Hematopoietic multipotent progenitor cell treated with erythropoietin and hydrocortisone succinate and interleukin-3 and kit ligand, for 15 days (in vitro differentiated cells): ENCODE measurements at regions not wholly inside any gene's neighbourhood (a gene's known extent, or its start where the extent isn't known, plus 50 kb on each side); places are given as distances from the start of the nearest gene placed in this dataset.
"Not testable (repeated sequence)": the region's sequence is repeated elsewhere in the genome, so short reads cannot be mapped to it uniquely, and the experiment has no call there.

Experiments
- DNase-seq: peaks from one replicate; pipeline ENCODE4 v3.0.0-alpha.2; 2015; ENCODE audit warnings: low spot score

DNA sequence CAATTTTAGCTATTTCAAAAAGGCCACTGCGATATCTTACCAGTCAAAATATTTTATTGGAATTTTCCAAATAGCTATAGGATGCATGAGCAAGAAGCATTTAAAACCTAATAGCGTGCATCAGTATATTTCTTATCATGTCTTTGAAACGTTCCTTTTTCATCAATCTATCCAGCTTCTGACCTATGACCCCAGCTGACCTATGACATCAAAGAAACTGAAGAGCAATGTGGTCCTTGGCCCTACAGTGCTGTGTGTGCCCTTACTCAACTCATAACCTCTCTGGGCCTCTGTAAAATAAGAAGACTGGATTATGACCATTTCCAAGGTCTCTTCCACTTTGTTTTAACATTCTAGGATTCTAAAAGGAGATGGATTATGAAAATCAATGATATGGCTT is 118.2 kb downstream of the ZNF22 start:
- DNase-seq = no peak

DNA sequence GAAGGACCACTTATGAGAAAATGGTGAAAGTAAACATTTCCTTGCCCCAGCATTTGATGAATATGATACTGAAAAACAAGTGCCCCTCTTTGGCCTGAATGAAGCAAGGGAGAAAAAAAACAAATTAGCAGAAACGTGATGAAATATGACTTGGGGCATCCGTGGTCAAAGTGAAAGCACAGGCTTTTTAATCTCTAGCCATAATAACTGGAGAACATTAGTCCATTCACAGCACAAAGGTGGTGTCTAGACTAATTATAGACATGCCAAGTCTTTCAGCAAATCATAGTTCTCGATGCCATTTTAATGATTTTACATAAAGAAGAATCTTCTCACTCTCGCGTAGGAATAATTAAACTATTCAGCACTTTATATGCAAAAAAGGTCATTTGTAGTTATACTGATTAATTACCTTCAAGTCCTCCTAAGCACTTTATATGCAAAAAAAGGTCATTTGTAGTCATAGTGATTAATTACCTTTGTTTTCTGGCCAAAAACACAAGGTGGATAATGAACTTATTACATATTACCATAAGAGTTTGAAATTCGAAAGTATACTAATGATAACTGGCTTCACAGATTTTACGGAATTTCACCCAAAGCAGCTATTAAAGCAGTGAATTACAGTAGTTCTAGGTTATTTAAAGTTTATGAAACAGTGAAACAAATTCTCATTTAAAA is 121.6 kb downstream of the ZNF22 start:
- DNase-seq = not testable (repeated sequence)

DNA sequence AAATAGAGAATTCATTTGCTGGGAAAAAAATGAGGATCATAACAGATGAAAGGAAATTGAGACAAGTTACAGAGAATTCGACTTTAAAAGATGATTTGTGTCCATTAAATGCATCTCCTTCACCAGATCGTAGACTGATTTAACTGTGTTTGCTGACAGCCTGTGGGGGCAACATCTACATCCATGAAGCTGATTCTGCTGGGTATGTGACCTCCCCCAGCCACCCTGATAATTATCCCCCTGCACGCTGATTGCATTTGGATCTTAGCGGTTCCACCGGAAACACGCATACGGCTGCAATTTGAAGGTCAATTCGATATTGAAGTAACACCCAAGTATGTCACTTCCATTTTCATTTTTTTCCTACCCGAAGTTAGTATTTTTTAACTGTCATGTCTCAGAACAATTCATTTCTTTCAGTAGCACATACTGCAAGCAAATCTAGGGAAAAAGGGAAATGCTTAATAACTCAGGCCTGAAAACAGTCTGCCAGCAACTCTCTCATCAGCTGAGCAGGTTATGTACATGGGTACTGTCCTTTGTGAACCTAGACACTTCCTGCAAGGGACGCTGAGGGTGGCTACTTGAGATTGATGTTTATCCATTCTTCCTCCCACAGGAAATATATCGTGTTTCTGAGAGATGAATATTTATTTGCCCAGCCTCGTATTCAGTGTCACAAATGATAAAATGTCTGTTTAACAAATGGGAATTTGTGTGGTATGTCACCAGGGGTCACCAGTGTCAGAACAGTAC is 134.9 kb downstream of the ZNF22 start:
- DNase-seq = no peak

DNA sequence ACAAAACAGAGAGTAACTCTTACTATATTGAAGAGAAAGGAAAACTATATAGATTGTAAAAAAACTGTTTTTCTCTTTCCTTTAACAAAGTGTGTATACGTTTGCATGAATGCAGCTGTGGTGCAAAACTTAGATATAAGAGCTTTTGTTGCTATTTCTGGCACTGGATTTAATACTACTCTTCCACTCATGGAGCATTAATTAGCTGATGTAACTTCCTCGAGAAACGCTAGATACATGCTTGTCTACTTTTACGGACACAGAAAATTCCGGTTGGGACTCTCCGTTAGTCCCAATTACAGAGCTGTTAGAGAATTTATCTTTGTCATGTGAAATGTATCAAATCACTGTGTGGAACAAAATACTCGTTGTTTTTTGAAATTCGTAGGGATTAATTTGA is 135.5 kb downstream of the ZNF22 start:
- DNase-seq = no peak

DNA sequence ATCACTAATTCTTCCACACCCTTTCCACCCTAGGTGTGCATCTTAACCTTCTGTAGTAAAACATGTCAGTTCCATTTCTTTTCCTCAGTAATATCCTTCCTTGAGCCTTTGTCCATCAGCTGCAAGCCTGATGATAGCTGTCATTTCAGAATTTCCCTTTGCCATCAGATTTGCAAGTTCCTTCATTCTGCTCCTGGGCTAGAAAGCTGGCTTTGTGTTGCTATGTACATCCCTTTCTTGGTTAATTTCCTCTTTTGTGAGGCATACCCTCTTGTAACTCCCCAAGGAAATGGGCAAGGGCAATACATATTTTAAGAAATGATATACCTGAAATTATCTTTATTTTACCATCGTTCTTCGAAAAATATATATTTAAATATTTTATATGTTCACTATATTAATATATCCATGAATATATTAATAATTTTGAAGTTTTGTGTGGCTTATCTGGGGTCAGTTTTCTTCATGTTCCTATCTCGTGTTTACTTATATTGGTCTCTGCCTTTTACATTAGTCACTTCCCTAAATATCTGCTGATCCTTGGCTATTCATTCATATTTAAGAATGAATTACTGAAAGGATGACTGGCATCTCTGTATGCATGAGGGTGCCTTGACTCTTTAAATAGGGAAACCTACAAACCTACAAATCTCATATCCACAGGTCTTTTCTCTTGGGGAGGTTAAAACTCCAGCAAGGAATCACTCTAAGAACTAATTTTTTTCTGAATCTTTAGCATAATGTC is 143.8 kb downstream of the ZNF22 start:
- no peak for DNase-seq

DNA sequence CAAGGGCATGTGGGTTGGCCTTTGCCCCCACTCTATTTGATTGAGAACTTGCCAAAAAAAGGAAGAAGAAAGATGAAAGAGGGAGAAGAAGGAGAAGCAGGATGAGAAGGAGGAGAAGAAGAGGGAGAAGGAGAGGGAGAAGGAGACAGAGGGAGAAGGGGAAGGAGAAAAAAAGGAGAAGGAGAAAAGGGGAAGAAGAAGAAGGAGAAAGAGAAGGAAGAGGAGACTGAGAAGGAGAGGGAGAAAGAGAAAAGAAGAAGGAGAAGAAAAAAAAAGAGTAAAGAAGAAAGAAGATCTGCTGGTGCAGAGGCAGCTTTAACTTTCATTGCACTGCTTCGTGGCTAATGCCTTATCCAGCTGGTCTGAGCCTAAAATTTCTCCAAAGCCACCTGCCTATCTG is 144.4 kb downstream of the ZNF22 start:
- DNase-seq = not testable (repeated sequence)

DNA sequence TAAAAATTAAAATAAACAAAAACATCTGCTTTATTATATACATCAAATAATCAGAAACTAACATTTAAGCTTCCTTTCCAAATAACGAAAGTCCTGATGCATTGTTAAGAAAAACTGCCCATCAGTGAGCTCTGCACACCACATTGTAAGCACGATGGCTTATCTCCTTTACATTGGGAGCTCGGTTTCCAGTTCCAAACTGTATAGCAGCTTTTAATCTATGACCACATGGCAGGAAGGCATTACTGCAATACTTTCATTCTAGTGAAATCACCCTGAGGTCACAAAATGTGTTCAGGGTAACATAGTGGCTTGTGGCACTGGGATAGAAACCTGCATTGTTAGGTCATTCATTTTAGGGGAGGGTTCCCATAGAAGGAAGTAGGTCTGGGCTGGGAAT is 146.3 kb downstream of the ZNF22 start:
- DNase-seq = no peak

DNA sequence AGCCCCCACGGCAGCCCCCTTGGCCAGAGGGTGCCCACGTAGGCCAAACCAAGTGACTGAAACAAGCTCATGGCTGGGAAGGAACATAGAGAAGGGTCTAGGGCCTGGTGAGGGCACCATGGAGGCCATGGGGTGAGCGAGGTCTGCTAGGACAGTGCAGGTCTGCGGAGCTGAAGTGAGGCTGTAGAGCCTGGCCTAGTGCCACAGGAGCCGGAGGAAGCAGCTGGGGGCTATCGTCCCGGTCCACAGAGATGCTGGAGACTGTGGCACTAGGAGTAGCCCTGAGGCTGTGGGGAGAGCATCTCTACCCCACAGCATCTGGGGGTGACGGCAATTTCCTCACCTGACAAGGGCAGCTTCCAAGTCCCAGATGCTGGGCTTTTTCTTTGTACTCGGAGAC is 150.3 kb downstream of the ZNF22 start:
- no peak for DNase-seq

DNA sequence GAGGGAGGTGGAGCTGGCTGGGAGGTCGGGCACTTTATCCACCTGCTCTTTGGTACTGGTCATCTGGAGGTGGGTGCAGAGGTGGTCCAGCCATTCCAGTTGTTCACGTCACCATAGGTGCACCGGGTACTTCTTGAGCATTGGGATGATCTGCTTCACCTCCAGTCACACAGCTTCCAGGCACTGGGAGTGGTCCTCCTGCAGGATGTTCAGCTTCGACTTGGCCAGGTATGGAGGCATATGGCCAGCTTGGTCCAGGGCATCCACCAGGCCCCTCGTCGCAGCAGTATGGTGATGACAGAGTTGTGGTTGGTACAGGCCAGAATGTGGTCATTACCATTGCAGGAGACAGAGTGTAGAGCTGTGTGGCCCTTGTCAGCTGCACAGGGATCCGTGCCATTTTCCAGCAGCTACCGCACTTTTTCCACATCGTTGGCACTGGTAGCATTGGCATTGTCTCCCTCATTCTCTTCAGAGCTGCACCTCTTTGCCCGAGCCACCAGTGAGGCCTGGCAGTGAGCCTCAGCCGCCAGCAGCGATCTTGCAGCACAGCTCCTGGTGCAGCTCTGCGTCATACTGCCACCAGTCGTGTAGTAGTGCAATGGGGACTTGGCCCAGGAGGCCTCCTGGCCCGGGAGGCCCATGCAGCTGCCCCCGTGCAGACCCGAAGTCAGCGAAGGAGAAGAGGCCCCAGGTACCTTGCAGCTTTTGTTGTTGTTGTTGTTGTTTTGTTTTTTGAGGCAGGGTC is 150.9 kb downstream of the ZNF22 start:
- DNase-seq = no peak

DNA sequence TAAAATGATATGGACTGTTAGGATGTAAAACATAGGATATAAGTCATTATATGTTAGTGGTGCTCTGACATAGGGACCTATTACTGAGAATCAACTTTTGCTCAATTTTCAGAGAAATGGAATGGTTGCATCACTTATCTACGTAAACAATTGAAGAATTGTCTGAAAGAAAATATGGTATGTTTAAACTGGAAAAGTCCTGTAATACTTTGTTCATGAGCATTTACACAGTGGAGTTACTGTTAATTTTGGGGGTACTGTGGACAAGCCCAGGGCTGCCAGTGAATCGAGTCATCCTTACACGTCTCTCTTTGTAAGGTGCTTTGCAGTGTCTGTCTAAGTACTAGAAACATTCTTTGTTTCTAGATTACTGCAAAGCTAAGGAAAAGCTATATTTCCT is 152.0 kb downstream of the ZNF22 start:
- no peak for DNase-seq

DNA sequence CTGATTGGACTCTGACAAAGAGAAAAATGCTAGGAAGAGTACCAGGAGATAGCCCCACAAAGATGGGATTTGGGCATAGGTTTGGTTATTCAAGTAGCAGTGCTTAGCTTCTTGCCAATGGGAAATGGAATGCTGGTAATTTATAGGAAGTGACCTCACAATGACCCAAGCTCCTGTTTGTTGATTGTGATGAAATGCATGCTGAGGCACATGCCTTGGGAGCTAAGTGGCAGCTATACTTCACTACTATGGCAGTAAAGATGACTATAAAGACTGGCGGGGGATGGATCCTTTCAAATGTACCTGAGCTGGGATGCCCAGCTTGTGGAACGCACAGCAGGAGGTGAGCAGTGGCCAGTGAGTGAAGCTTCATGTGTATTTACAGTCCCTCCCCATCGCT is 153.8 kb downstream of the ZNF22 start:
- DNase-seq = no peak

DNA sequence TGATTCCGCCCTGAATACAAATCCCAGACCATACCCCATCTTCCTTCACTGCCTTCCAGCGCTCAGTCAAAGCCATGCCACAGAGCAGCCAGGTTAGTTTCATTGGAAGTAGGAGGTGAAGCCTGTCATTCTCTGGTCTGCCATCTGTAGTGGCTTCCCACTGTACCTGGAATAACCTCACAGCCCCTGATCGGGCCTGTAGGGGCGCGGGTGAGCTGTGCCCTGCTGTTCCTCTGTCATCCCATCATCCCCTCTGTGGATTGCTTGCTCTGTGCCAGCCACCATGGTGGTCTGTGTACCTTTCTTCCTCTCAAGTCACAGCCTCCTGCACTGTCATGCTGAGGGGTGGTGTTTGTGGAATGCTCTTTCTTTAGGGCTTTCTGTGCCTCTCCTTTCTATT is 155.1 kb downstream of the ZNF22 start:
- no peak for DNase-seq

DNA sequence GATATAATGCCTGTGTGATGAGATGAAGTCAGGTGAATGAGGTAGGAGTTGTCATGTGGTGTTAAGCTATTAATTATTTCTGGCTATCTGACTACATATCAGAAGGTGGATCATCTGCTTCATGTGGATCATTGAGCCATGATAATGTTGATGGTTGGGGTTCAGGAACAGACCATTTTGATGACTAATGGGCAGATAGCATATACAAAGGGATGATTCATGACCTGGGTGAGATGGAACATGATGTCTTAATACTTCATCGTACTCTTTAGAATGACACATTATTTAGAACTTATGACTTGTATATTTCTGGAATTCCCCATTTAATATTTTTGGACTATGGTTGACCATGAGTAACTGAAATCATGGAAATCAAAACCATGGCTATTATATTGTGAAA is 155.1 kb downstream of the OR13A1 start:
- DNase-seq = no peak

DNA sequence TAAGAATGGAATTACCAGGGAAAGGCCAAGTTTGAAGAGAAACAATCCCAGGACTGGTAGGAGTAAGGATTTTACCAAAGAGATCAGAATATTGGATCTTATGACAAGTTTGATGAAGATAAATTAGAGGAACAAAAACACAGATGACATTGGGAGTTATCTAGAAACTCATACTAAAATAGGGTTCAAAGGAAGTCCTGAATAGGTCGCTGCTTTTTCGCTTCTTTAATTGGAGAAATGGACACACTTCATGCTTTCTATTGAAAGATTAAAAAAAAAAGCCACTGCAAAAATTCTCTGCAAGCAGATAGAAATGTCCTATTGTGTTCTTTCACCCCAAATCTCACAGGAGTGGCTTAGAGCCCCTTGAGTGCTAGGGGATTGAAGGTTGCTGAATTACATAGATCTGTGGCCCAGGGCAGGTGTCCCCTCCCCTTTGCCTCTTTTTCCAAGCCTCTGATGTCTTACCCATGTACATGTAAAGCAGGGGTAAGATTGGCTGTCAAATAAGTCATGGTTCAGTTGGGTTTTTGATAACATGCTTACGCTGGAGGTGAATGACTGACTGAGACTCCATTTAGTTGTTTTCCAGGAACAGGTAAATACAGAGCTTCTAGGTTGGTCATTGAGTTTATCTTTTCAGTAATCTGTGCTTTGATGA is 152.0 kb downstream of the OR13A1 start:
- no peak for DNase-seq

DNA sequence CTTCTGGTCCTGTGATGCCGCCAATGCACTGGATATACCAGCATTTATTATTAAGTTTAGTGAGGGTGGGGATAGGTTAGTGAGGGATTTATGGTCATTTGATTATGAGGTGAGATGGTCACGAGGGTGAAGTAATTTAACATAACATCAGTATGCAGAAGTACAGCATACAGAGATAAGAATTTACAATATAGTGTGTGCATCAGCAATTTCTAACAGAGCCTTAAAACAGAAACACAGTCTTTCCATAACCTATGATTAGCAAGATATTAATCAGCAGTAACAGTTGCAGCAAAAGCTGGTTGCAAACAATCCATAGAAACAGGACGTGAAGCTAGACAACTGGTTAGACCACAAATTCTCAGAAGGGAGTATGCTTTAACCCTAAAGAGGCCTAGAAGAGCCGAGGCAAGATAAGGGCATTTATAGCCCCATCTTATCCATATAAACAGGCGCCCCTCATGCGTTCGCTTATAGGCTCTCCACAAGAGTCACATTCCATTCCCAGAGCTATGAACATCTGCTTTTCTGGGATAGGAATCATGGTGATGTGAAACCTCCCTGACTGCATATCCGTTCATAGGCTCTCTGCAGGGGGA is 139.8 kb downstream of the OR13A1 start:
- peak; percentile 41 for DNase-seq

DNA sequence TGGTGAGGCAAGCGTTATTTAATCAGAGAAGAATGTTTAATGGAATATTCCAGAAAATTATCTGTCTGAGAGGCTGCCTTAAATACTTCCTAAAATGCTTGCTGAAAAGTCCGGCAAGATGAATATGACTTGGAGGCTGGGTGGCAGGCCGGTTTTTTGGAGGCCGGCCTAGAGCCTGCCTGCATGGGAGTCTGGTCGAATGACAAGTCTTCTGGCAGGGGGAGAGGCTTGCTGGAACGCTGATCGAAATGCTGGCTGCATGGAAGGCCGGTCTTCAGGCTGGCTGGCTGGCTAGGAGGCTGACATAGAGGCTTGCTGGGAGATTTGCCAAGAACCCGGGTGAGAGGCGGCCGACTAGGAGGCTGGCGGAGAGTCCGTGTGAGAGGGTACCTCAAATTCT is 135.7 kb downstream of the OR13A1 start:
- DNase-seq = no peak

DNA sequence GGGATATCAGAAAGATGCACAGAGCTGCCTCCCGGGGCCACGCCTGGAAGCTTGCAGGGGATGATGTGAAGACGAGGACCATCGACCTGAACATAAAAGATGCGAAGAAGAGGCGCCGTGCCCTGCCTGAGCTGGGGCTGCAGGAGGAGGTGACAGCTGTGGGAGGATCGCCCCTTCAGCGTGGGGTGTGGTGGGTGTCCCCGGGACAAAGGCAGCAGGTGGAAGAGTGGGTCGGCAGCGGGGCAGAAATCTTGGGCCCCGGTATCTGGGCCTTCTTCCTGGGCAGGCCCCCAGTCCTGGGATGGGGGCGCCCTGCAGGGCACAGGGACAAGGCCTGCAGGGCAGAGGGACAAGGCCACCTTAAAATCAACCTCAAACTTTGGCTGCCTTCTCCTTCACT is 134.9 kb downstream of the OR13A1 start:
- no peak for DNase-seq

DNA sequence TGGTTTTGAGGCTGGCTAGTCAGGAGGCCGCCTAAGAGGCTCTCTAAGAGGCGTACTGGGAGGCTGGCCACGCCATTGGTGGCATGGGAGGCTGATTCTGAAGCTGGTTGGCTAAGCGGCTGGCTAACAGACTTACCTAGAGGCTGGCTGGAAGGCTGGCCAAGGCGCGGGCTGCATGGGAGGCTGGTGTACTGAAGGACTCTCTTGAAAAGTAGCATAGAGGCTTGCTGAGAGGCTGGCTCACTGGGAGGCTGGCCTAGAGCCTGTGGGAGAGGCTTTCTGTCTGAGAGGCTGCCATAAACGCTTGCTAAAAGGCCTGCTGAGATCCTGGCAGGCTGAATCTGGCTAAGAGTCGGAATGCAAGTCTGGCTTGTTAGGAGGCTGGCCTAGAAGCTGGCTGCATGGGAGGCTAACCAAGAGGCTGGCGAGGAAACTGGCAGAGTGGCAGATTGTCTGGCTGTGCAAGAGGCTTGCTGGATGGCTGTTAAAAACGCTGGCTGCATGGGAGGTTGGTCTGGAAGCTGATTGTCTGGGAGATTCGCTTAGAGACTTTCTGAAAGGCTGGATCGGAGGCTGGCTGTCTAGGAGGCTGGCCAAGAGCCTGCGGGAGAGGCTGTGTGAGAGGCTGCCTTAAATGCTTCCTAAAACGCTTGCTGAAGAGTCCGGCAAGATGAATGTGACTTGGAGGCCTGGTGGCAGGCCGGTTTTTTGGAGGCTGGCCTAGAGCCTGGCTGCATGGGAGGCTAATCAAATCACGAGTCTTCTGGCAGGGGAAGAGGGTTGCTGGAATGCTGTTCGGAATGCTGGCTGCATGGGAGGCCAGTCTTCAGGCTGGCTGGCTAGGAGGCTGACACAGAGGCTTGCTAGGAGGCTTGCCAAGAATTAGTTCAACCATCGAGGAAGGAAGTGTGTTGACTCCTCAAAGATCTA is 134.2 kb downstream of the OR13A1 start:
- DNase-seq = no peak

DNA sequence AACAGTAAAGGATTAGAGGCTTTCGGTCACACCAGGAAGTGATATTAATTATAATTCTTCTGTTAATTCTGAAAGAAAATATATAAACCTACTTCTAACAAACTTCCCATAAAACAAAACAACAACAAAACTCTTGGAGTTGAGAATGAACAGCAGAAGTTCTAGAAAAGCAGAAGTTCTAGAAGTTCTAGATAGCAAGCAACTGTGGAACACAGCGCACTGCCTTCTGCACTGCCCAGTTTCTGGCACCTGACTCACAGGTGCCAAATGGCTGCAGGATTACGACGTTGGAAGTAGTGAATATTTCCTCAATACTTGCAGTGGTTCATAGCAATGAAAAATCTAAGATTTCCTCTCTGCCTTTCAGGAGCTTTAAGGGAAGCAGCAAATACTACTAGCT is 132.2 kb downstream of the OR13A1 start:
- no peak for DNase-seq

DNA sequence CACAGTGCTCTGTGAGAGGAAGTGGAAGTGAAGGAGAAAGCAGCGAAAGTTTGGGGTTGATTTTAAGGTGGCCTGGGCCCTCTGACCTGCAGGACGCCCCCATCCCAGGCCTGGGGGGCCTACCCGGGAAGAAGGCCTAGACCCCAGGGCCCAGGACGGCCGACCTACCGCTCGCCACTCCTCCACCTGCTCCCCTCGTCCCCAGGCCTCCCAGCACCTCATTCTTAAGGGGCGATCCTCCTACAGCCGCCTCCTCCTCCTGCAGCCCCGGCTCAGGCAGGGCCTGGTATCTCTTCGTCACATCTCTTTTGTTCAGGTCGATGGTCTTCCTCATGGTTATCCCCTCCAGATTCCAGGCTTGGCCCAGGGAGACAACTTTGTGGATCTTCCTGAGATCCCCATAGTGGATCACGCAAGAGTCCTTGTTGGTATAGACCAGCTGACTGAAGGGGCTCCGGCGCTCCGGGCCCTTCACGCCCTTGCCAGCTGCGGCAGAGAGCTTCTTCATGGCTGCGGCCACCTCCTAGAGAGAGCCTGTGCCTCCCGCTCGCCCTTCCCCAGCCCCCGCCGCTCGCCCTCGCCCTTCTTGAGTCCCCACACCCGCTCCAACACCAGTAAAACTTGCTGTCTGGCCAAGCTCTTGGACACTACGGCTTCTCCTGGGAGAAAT is 117.5 kb downstream of the OR13A1 start:
- no peak for DNase-seq
